ENCODE measurements at regions not wholly inside any gene's neighbourhood (a gene's known extent, or its start where the extent isn't known, plus 50 kb on each side); places are given as distances from the start of the nearest gene placed in this dataset.

DNA sequence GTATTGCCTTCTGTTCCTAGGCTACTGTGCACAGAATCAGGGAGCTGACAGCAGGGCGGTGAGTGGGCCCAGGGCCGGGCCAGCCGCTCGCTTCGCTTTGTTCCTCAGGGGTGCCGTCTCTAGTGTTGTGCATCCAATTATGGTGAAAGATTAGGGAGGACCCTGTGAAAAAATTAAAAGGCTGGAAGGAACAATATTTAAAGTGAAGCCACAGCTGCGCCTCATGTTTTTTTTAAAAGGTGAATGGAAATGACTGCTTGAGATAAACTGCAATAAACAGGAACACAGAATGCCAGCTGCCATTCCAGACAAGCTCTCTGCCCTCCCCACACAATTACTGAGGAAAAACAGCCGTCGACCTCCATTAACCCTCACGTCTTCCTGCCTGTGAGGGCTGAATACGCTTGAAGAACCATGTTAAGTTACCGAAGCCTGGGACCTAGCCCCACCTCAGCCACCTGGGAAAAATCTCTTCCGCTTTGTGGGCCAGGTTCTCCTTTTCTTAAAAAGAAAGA is 132.0 kb upstream of the IL12A start:
- TF ChIP-seq EZH2 (IDR thresholded peaks at IDR 0.05) (no peak), POLR2AphosphoS5 (IDR thresholded peaks at IDR 0.05; ENCODE audit: borderline replicate concordance, low read depth, low read length) (no peak)

All from SK-N-MC (cell line).